M059J (cell line): ENCODE measurements at regions not wholly inside any gene's neighbourhood (a gene's known extent, or its start where the extent isn't known, plus 50 kb on each side); places are given as distances from the start of the nearest gene placed in this dataset.

ENCODE experiments used
- DNase-seq: peaks from one replicate; pipeline ENCODE4 v3.0.0-alpha.2; 2012; ENCODE audit warnings: low read depth

GRCh38 chr22:49586873-49587272, 240.8 kb downstream of the BRD1 start:
- no peak for DNase-seq

GRCh38 chr22:49586244-49586748, 241.4 kb downstream of the BRD1 start:
- DNase-seq, result peak; percentile 14

GRCh38 chr22:49585461-49586243, 242.0 kb downstream of the BRD1 start:
- DNase-seq, result no peak

- DNase-seq, result no peak
Measured at GRCh38 chr22:49583886-49584505, 243.7 kb downstream of the BRD1 start.

GRCh38 chr22:49583341-49583740, 244.3 kb downstream of the BRD1 start:
- no peak for DNase-seq

- no peak for DNase-seq
Measured at GRCh38 chr22:49582678-49583077, 245.0 kb downstream of the BRD1 start.

- peak; percentile 2 for DNase-seq
Measured at GRCh38 chr22:49582181-49582580, 245.5 kb downstream of the BRD1 start.

GRCh38 chr22:49580024-49580423, 247.6 kb downstream of the BRD1 start:
- DNase-seq, result no peak

GRCh38 chr22:49577168-49578060, 250.3 kb downstream of the BRD1 start:
- no peak for DNase-seq

- DNase-seq, result no peak
Measured at GRCh38 chr22:49576241-49577141, 251.2 kb downstream of the BRD1 start.

GRCh38 chr22:49575703-49576081, 252.0 kb downstream of the BRD1 start:
- no peak for DNase-seq

GRCh38 chr22:49574881-49575702, 252.6 kb downstream of the BRD1 start:
- DNase-seq, result no peak

- no peak for DNase-seq
Measured at GRCh38 chr22:49574205-49574880, 253.3 kb downstream of the BRD1 start.

GRCh38 chr22:49573109-49573765, 254.4 kb downstream of the BRD1 start:
- DNase-seq, result no peak

GRCh38 chr22:49571326-49571725, 256.3 kb downstream of the BRD1 start:
- no peak for DNase-seq

- no peak for DNase-seq
Measured at GRCh38 chr22:49570032-49570848, 257.4 kb downstream of the BRD1 start.

- DNase-seq, result no peak
Measured at GRCh38 chr22:49569286-49570031, 258.2 kb downstream of the BRD1 start.
